NB4 (cell line): ENCODE measurements at regions not wholly inside any gene's neighbourhood (a gene's known extent, or its start where the extent isn't known, plus 50 kb on each side); places are given as distances from the start of the nearest gene placed in this dataset.

ENCODE experiments used
- DNase-seq: peaks from one replicate; pipeline ENCODE4 v3.0.0; 2010; ENCODE audit warnings: low read depth
- H3K4me3 ChIP-seq: one replicate; pipeline ENCODE4 v1.5.1; 2011; ENCODE audit warnings: mild to moderate bottlenecking, low read depth, low read length, moderate library complexity
- MAX ChIP-seq: IDR thresholded peaks from 2 replicates; pipeline ENCODE4 v1.6.1; 2011; ENCODE audit warnings: low read depth, low read length
- MYC ChIP-seq: IDR thresholded peaks from 2 replicates; pipeline ENCODE4 v1.6.1; 2011; ENCODE audit warnings: low read depth, low read length
- POLR2A ChIP-seq: IDR thresholded peaks from 2 replicates; pipeline ENCODE4 v1.6.1; 2011; ENCODE audit warnings: mild to moderate bottlenecking; ENCODE audit not compliant: insufficient read length; ENCODE audit errors: extremely low read depth
- TF ChIP-seq, protein P1 (sequence below): IDR thresholded peaks from one replicate; pipeline ENCODE4 v1.5.1; 2012; ENCODE audit warnings: low read depth, low read length

- no peak for DNase-seq
- no peak overlapping the region for H3K4me3 ChIP-seq
- TF ChIP-seq MYC = no peak
- no peak for TF ChIP-seq MAX
- no peak for TF ChIP-seq POLR2A
- TF ChIP-seq, protein P1, sequence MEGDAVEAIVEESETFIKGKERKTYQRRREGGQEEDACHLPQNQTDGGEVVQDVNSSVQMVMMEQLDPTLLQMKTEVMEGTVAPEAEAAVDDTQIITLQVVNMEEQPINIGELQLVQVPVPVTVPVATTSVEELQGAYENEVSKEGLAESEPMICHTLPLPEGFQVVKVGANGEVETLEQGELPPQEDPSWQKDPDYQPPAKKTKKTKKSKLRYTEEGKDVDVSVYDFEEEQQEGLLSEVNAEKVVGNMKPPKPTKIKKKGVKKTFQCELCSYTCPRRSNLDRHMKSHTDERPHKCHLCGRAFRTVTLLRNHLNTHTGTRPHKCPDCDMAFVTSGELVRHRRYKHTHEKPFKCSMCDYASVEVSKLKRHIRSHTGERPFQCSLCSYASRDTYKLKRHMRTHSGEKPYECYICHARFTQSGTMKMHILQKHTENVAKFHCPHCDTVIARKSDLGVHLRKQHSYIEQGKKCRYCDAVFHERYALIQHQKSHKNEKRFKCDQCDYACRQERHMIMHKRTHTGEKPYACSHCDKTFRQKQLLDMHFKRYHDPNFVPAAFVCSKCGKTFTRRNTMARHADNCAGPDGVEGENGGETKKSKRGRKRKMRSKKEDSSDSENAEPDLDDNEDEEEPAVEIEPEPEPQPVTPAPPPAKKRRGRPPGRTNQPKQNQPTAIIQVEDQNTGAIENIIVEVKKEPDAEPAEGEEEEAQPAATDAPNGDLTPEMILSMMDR = no peak
Measured at GRCh38 chr15:97730315-97730714, 230.2 kb upstream of the ARRDC4 start.

DNA sequence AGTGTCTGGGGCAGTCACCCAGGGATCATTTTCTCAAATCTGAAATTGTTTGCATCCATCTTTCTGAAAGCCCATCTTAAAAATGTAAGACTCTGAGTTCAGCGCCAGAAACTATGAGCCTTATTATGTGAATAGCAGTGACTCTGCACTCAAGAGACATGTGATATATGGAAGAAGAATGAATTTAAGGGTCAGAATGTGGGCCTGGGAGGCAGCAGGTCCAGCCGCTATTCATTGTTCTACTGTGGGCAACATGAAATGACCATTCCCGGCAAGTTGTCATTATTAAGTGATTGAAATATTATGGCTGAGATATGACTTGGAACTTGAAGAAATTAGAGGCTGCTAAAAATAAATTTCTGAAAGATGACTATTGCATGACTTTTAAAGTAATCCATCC, 228.6 kb upstream of the ARRDC4 start:
- TF ChIP-seq MAX = no peak
- no peak for TF ChIP-seq MYC
- no peak for TF ChIP-seq POLR2A
- TF ChIP-seq, protein P1 = no peak
- no peak for DNase-seq
- no peak overlapping the region for H3K4me3 ChIP-seq

GRCh38 chr15:97733373-97733772, 227.1 kb upstream of the ARRDC4 start:
- DNase-seq = no peak
- H3K4me3 ChIP-seq = no peak overlapping the region
- TF ChIP-seq POLR2A (no peak), MYC (no peak), MAX (no peak)
- TF ChIP-seq, protein P1 = no peak

DNA sequence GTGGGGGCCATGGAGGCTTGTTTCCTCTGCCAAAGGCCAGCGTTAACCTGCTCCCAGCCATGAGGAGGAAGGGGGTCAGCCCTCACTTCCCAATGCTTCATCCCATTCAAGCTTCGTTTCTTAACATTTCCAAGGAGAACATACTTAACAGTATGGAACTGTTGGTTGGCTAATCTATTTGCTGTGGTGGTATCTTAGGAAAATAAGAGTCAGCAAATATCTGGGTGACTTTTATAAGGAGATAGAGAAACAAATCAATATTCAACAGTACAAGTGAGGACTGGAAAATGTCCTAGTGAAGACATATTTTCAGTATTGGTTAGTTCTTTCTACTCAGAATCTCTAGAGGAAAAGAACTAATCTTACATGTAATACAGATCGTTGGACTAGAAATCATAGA, 223.8 kb upstream of the ARRDC4 start:
- H3K4me3 ChIP-seq = no peak overlapping the region
- TF ChIP-seq MYC = no peak
- TF ChIP-seq, protein P1 = no peak
- no peak for DNase-seq

DNA sequence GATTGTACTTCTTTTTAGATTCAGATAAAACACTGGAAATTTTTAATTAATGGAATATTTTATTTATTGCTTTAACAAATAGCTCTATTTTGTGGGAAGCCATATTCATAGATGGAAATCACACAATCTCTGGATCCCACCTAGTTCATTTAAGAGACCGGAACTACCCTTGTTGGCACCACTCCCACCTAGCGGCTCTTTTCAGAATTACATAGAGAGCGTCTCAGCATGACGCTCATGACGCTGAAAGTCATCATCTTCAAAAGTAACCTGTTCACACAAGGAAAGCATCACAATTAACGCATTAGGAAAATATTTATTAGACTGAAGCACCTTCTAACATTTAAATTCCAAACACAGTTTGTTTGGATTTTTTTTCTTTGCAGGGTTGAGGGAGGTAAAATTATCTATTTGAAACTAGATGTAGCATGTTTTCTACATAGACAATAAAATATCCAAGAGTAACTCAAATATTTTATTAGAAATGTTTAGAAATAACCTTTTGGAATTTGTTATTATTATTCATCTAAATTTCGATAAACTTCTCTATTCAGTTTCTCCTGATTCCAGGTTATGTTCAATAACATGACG, 214.9 kb upstream of the ARRDC4 start:
- no peak for TF ChIP-seq MYC
- TF ChIP-seq, protein P1 = peak; percentile 80
- no peak overlapping the region for H3K4me3 ChIP-seq
- DNase-seq = peak; percentile 67

DNA sequence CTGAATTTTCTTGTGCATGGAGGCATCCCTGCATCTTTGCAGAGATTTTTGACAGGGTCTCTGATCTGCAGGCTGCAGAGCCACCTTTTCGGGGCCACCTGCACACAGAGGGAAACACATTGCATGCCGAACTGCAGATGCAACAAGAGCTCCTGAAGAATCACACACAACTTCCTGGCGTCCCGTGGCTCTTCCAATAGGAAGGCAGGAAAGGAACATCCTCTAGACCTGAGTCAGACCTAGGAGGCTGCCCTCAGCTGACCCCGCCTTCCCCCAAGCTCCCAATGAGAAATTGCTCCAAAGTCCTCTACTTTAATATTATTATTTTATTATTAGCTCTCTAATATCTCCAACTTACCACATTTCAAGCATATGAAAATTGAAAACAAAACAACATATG, 213.2 kb upstream of the ARRDC4 start:
- TF ChIP-seq, protein P1 = no peak
- no peak for TF ChIP-seq MYC
- TF ChIP-seq POLR2A = no peak
- no peak for TF ChIP-seq MAX
- DNase-seq = no peak
- H3K4me3 ChIP-seq = no peak overlapping the region
